ENCODE measurements at regions not wholly inside any gene's neighbourhood (a gene's known extent, or its start where the extent isn't known, plus 50 kb on each side); places are given as distances from the start of the nearest gene placed in this dataset.

DNA sequence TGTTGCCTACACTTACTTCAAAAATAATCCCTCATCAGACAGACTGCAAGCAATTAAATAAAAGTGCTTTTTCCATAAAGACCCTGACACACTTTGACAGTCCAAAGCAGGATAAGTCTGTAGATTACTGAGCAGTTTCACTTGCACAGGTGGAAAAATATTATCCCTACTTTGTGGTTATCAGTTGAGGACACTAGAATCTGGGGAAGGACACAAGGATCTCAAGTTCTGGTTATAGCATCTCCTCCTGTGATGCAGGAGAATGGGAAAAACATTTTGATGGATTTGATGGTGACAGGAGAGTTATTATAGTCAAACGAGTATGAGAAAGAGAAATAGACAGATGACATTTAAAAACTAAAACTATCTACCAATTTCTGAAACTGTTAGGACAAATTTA is 122.9 kb upstream of the PCDH9 start:
- no peak overlapping the region for H3K4me3 ChIP-seq (ENCODE audit: low read depth, low read length)
- H3K27me3 ChIP-seq (ENCODE audit: control insufficient read depth, insufficient read depth, low read length) = no peaks in the 10 kb centered on the region
- FAIRE-seq = no peak
- H3K36me3 ChIP-seq (ENCODE audit: control insufficient read depth, insufficient read depth, low read length) = no peaks in the 10 kb centered on the region
- DNase-seq (ENCODE audit: low read depth) = no peak
- TF ChIP-seq, protein P1, sequence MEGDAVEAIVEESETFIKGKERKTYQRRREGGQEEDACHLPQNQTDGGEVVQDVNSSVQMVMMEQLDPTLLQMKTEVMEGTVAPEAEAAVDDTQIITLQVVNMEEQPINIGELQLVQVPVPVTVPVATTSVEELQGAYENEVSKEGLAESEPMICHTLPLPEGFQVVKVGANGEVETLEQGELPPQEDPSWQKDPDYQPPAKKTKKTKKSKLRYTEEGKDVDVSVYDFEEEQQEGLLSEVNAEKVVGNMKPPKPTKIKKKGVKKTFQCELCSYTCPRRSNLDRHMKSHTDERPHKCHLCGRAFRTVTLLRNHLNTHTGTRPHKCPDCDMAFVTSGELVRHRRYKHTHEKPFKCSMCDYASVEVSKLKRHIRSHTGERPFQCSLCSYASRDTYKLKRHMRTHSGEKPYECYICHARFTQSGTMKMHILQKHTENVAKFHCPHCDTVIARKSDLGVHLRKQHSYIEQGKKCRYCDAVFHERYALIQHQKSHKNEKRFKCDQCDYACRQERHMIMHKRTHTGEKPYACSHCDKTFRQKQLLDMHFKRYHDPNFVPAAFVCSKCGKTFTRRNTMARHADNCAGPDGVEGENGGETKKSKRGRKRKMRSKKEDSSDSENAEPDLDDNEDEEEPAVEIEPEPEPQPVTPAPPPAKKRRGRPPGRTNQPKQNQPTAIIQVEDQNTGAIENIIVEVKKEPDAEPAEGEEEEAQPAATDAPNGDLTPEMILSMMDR (IDR thresholded peaks at IDR 0.05; ENCODE audit: insufficient read depth, low read length, severe bottlenecking) = no peak

DNA sequence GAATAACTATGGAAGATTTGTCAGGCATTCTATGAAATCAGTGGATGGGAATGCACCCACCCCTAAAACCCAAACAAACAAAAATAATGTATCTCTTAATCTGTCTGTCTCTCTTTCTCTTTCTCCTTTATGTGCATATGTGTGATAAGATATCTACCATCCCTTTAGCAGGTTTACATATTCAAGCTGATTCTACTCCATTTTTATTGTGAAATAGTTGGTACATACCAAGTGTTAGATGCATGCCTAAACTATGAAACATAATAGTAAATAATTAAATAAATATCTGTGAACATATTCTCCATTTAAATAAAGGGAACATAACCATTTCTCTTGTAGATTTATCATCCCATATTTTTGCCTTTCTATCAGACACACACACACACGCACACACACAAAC is 121.8 kb upstream of the PCDH9 start:
- no peaks in the 10 kb centered on the region for H3K27me3 ChIP-seq (ENCODE audit: control insufficient read depth, insufficient read depth, low read length)
- TF ChIP-seq, protein P1 (IDR thresholded peaks at IDR 0.05; ENCODE audit: insufficient read depth, low read length, severe bottlenecking) = no peak
- FAIRE-seq = no peak
- DNase-seq (ENCODE audit: low read depth) = peak; percentile 10
- no peaks in the 10 kb centered on the region for H3K36me3 ChIP-seq (ENCODE audit: control insufficient read depth, insufficient read depth, low read length)
- no peak overlapping the region for H3K4me3 ChIP-seq (ENCODE audit: low read depth, low read length)

DNA sequence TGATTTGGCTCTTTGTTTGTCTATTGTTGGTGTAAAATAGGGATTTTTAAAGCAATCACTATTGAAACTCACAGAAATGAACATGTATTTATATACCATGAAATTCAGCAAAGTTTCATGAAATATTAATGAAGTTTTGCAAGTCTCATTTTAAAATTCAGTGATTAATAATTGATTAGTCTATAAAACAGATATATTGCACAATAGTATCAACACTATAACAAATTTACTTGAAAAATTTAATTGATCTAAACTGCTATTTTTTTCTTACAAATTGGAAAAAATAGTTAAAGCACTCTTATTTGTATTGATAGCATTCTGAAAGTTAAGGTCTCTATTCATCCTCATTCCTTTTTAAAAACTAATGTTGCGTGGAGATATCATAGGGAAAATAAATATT is 121.0 kb upstream of the PCDH9 start:
- H3K27me3 ChIP-seq (ENCODE audit: control insufficient read depth, insufficient read depth, low read length) = no peaks in the 10 kb centered on the region
- DNase-seq (ENCODE audit: low read depth) (no peak), FAIRE-seq (no peak)
- H3K36me3 ChIP-seq (ENCODE audit: control insufficient read depth, insufficient read depth, low read length) = no peaks in the 10 kb centered on the region
- H3K4me3 ChIP-seq (ENCODE audit: low read depth, low read length) = no peak overlapping the region
- TF ChIP-seq, protein P1 (IDR thresholded peaks at IDR 0.05; ENCODE audit: insufficient read depth, low read length, severe bottlenecking) = no peak

DNA sequence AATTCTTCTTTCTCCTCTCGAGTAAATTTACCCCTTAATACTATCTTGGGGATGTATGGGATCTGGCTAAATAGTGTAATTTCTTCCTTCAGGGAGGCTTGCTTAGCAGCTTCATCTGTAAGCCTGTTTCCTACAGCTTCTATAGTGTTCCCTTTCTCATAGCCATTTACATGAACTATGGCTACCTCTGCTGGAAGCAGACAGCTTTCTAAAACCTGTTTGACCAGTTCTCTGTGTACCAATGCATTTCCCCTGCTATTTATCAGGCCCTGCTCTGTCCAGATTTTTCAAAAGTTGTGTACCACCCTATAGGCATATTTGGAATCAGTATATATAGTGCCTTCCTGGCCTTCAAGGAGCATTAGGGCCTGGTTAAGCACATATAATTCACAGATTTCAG is 113.6 kb upstream of the PCDH9 start:
- H3K4me3 ChIP-seq (ENCODE audit: low read depth, low read length) = no peak overlapping the region
- DNase-seq (ENCODE audit: low read depth) (peak; percentile 35), FAIRE-seq (peak; percentile 13)
- no peaks in the 10 kb centered on the region for H3K36me3 ChIP-seq (ENCODE audit: control insufficient read depth, insufficient read depth, low read length)
- no peaks in the 10 kb centered on the region for H3K27me3 ChIP-seq (ENCODE audit: control insufficient read depth, insufficient read depth, low read length)
- TF ChIP-seq, protein P1 (IDR thresholded peaks at IDR 0.05; ENCODE audit: insufficient read depth, low read length, severe bottlenecking) = no peak

DNA sequence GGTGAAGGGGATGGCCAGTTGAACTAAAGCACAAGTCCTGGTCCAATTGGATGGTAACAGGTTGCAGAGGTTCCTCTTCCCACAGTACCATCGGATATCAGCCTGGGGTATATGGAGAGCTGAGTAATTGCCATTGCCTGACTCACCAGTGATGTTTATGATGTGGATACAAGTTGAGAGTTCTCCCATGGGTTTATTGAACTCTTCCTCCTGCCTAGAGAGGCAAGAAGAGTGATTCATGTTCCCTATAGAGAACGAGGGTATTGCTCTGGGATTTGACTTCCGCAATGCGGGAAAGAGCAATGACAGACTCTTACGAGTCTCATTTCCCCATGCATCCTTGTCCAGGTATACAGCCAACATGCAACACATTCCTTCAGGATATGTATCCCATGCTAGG is 111.3 kb upstream of the PCDH9 start:
- DNase-seq (ENCODE audit: low read depth) = no peak
- FAIRE-seq = no peak
- no peak overlapping the region for H3K4me3 ChIP-seq (ENCODE audit: low read depth, low read length)
- no peaks in the 10 kb centered on the region for H3K36me3 ChIP-seq (ENCODE audit: control insufficient read depth, insufficient read depth, low read length)
- H3K27me3 ChIP-seq (ENCODE audit: control insufficient read depth, insufficient read depth, low read length) = no peaks in the 10 kb centered on the region
- TF ChIP-seq, protein P1 (IDR thresholded peaks at IDR 0.05; ENCODE audit: insufficient read depth, low read length, severe bottlenecking) = no peak

DNA sequence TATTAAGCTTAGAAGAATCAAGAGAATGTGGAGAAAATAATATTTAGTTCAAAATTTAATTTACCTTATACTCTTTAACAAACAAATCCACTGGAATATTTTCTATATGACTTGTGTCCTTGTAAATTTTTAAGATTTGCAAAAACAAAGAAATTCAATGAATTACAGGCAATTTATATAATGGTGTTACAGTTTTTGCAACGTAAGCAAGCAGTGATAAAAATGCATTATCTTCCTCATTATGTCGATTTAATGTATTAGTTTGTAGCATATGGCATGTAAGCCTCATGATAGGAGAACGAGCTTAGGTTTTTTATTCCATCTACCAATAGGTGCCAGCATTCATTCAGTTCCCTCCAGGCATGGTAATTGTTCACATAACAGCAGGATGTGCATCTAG is 100.0 kb upstream of the PCDH9 start:
- TF ChIP-seq, protein P1 (IDR thresholded peaks at IDR 0.05; ENCODE audit: insufficient read depth, low read length, severe bottlenecking) = no peak
- FAIRE-seq (no peak), DNase-seq (ENCODE audit: low read depth) (no peak)
- Histone ChIP-seq H3K27me3 (ENCODE audit: control insufficient read depth, insufficient read depth, low read length) (no peaks in the 10 kb centered on the region), H3K36me3 (ENCODE audit: control insufficient read depth, insufficient read depth, low read length) (no peaks in the 10 kb centered on the region), H3K4me3 (ENCODE audit: low read depth, low read length) (no peak overlapping the region)
